HEK293 (cell line): ENCODE measurements at regions not wholly inside any gene's neighbourhood (a gene's known extent, or its start where the extent isn't known, plus 50 kb on each side); places are given as distances from the start of the nearest gene placed in this dataset.

Source experiments
- TF ChIP-seq, protein P1 (sequence below): fragments of 450-650 bp; formaldehyde crosslinking; conservative IDR thresholded peaks from 2 replicates; pipeline ENCODE4 v1.5.1; 2016; ENCODE audit warnings: low read depth, missing biosample characterization, missing genetic modification characterization
- TF ChIP-seq, protein P2 (sequence below): fragments of 450-650 bp; formaldehyde crosslinking; IDR thresholded peaks from 2 replicates; pipeline ENCODE4 v1.5.1; 2016; ENCODE audit warnings: missing biosample characterization, missing genetic modification characterization
- TF ChIP-seq, protein P3 (sequence below): fragments of 450-650 bp; formaldehyde crosslinking; IDR thresholded peaks from 2 replicates; pipeline ENCODE4 v1.5.1; 2016; ENCODE audit warnings: missing biosample characterization, missing genetic modification characterization

DNA sequence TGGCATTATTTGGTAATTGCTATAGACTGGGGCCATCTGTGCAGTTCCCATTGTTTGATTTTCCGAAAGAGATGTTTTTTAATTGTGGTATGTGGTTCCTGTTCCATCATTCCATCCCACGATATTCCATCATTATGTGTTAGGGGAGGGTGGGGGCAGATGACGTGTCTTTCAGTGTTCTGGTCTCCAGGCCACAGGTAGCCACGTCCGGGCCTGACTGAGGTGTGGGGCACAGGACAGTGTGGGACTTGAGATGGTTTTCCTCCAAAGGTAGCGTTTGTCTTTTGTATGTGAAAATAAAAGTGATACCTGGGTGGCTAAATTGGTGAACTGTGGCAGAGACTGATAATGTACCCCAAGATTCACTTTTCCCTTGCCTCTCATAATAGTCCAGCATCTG, 192.2 kb upstream of the HAAO start:
- TF ChIP-seq, protein P1, sequence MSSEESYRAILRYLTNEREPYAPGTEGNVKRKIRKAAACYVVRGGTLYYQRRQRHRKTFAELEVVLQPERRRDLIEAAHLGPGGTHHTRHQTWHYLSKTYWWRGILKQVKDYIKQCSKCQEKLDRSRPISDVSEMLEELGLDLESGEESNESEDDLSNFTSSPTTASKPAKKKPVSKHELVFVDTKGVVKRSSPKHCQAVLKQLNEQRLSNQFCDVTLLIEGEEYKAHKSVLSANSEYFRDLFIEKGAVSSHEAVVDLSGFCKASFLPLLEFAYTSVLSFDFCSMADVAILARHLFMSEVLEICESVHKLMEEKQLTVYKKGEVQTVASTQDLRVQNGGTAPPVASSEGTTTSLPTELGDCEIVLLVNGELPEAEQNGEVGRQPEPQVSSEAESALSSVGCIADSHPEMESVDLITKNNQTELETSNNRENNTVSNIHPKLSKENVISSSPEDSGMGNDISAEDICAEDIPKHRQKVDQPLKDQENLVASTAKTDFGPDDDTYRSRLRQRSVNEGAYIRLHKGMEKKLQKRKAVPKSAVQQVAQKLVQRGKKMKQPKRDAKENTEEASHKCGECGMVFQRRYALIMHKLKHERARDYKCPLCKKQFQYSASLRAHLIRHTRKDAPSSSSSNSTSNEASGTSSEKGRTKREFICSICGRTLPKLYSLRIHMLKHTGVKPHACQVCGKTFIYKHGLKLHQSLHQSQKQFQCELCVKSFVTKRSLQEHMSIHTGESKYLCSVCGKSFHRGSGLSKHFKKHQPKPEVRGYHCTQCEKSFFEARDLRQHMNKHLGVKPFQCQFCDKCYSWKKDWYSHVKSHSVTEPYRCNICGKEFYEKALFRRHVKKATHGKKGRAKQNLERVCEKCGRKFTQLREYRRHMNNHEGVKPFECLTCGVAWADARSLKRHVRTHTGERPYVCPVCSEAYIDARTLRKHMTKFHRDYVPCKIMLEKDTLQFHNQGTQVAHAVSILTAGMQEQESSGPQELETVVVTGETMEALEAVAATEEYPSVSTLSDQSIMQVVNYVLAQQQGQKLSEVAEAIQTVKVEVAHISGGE (tag by site-specific recombination) = no peak
- TF ChIP-seq, protein P2, sequence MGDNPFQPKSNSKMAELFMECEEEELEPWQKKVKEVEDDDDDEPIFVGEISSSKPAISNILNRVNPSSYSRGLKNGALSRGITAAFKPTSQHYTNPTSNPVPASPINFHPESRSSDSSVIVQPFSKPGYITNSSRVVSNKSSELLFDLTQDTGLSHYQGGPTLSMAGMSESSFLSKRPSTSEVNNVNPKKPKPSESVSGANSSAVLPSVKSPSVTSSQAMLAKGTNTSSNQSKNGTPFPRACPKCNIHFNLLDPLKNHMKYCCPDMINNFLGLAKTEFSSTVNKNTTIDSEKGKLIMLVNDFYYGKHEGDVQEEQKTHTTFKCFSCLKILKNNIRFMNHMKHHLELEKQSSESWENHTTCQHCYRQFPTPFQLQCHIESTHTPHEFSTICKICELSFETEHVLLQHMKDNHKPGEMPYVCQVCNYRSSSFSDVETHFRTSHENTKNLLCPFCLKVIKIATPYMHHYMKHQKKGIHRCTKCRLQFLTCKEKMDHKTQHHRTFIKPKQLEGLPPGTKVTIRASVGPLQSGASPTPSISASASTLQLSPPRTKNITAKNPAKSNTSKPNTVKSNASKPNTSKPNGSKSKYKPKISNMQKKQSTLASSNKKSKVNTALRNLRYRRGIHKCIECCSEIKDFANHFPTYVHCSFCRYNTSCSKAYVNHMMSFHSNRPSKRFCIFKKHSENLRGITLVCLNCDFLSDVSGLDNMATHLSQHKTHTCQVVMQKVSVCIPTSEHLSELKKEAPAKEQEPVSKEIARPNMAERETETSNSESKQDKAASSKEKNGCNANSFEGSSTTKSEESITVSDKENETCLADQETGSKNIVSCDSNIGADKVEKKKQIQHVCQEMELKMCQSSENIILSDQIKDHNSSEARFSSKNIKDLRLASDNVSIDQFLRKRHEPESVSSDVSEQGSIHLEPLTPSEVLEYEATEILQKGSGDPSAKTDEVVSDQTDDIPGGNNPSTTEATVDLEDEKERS (tag by site-specific recombination) = no peak
- TF ChIP-seq, protein P3, sequence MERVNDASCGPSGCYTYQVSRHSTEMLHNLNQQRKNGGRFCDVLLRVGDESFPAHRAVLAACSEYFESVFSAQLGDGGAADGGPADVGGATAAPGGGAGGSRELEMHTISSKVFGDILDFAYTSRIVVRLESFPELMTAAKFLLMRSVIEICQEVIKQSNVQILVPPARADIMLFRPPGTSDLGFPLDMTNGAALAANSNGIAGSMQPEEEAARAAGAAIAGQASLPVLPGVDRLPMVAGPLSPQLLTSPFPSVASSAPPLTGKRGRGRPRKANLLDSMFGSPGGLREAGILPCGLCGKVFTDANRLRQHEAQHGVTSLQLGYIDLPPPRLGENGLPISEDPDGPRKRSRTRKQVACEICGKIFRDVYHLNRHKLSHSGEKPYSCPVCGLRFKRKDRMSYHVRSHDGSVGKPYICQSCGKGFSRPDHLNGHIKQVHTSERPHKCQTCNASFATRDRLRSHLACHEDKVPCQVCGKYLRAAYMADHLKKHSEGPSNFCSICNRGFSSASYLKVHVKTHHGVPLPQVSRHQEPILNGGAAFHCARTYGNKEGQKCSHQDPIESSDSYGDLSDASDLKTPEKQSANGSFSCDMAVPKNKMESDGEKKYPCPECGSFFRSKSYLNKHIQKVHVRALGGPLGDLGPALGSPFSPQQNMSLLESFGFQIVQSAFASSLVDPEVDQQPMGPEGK = no peak
